Activated effector memory CD4-positive, alpha-beta T cell treated with Interleukin-2 at 50 U/mL for 16 hours (primary cell): ENCODE measurements at regions not wholly inside any gene's neighbourhood (a gene's known extent, or its start where the extent isn't known, plus 50 kb on each side); places are given as distances from the start of the nearest gene placed in this dataset.

ENCODE experiments used
- DNase-seq: peaks from one replicate; pipeline ENCODE4 v3.0.0-alpha.2; 2020

GRCh38 chr2:64770781-64771334 is 117.1 kb upstream of the SERTAD2 start:
- no peak for DNase-seq

GRCh38 chr2:64771737-64772136 is 118.0 kb upstream of the SERTAD2 start:
- DNase-seq = no peak

- no peak for DNase-seq
Observed at GRCh38 chr2:64773461-64774118, 119.9 kb upstream of the SERTAD2 start.

- no peak for DNase-seq
Observed at GRCh38 chr2:64777841-64778240, 124.1 kb upstream of the SERTAD2 start.

- DNase-seq = no peak
Observed at GRCh38 chr2:64779117-64779690, 125.5 kb upstream of the SERTAD2 start.

- DNase-seq = no peak
Observed at GRCh38 chr2:64780041-64780440, 126.3 kb upstream of the SERTAD2 start.

GRCh38 chr2:64781711-64782390 is 128.1 kb upstream of the SERTAD2 start:
- no peak for DNase-seq

- no peak for DNase-seq
Observed at GRCh38 chr2:64784168-64785061, 130.7 kb upstream of the SERTAD2 start.

- DNase-seq = no peak
Observed at GRCh38 chr2:64785245-64785644, 131.5 kb upstream of the SERTAD2 start.

GRCh38 chr2:64786343-64787018 is 132.8 kb upstream of the SERTAD2 start:
- DNase-seq = no peak

- DNase-seq = no peak
Observed at GRCh38 chr2:64787019-64787365, 133.3 kb upstream of the SERTAD2 start.

- DNase-seq = no peak
Observed at GRCh38 chr2:64787698-64788097, 134.0 kb upstream of the SERTAD2 start.

- DNase-seq = no peak
Observed at GRCh38 chr2:64789466-64790320, 136.0 kb upstream of the SERTAD2 start.

GRCh38 chr2:64792300-64792699 is 138.6 kb upstream of the SERTAD2 start:
- DNase-seq = no peak

- no peak for DNase-seq
Observed at GRCh38 chr2:64792995-64793639, 139.4 kb upstream of the SERTAD2 start.

- no peak for DNase-seq
Observed at GRCh38 chr2:64793701-64794100, 140.0 kb upstream of the SERTAD2 start.

- no peak for DNase-seq
Observed at GRCh38 chr2:64794426-64794995, 140.8 kb upstream of the SERTAD2 start.

GRCh38 chr2:64795024-64795592 is 141.4 kb upstream of the SERTAD2 start:
- DNase-seq = no peak

GRCh38 chr2:64796926-64797325 is 143.2 kb upstream of the SERTAD2 start:
- no peak for DNase-seq

GRCh38 chr2:64797881-64798575 is 144.3 kb upstream of the SERTAD2 start:
- DNase-seq = no peak
